ENCODE measurements at regions not wholly inside any gene's neighbourhood (a gene's known extent, or its start where the extent isn't known, plus 50 kb on each side); places are given as distances from the start of the nearest gene placed in this dataset.

DNA sequence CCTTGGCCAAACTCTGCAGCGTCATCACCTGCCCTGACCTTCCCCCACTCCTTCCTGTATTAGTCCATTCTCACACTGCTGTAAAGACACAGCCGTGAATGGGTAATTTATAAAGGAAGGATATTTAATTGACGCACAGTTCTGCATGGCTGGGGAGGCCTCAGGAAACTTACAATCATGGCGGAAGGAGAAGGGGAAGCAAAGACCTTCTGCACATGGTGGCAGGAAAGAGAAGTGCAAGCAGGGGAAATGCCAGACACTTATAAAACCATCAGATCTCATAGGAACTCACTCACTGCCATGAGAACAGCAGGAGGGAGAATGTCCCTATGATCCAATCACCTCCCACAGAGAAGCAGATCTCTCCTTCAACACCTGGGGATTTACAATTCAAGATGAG lies 408.5 kb downstream of the PTPRU start:
- Histone ChIP-seq H3K4me1 (no peaks in the 10 kb centered on the region), H3K27ac (peak overlapping the region in 4 of 8 donors; percentile 16 to 62 (median 51)), H3K4me3 (no peak overlapping the region), H3K9me3 (no peaks in the 10 kb centered on the region), H3K36me3 (no peaks in the 10 kb centered on the region), H3K27me3 (replicated peaks in 1 of 7) (peaks cover 0 to 21% (median 0%) of the 10 kb centered on the region in 7 donors)
- WGBS, 5 donors = 34 to 50% (median 43%) methylated on average over 4 of the region's 4 CpGs
- TF ChIP-seq CTCF (IDR thresholded peaks at IDR 0.05 in 8 of 11, conservative IDR thresholded peaks at IDR 0.05 in 3 of 11) (peak in 5 of 11 experiments; percentile 15 to 38 (median 31)), POLR2A (IDR thresholded peaks at IDR 0.05) (no peak), POLR2AphosphoS5 (IDR thresholded peaks at IDR 0.05) (peak in 1 of 3 donors; percentile 69)
- DNase-seq = no peak
- intact Hi-C loops (cut with DNase I; ENCODE audit: low total_unique reads) = no loop called here

DNA sequence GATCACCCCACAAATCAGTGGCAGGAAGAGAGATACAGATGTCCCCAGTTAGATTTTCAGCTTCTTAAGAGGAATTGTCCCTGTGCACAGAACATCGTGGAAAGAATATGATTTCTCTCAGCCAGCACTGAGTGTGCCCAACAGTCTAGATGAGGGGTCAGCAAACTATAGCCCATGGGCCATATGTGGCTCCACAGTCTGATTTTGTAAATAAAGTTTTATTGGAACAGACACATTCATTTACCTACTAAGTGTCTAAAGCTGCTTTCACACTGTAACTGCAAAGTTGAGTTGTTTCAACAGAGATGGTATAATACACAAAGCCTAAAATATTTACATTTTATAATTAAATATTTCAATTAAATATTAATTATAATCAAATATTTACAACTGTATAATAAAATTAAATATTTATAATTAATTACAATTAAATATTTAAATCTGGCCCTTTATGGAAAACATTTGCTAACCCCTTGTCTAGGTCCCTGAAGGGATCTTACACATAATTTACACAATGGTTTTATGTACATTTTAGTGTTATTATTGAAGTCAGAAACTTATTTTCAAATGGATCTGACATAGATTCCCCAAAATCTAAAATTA lies 407.6 kb downstream of the PTPRU start:
- intact Hi-C loops (cut with DNase I; ENCODE audit: low total_unique reads) = no loop called here
- no peak for DNase-seq
- 73 to 100% (median 89%) methylated on average over 1 of the region's 1 CpG for WGBS, 5 donors
- Histone ChIP-seq H3K27me3 (replicated peaks in 1 of 7) (peaks cover 0 to 13% (median 0%) of the 10 kb centered on the region in 7 donors), H3K36me3 (no peaks in the 10 kb centered on the region), H3K9me3 (no peaks in the 10 kb centered on the region), H3K27ac (peak overlapping the region in 3 of 8 donors; percentile 4 to 56 (median 16)), H3K4me1 (no peaks in the 10 kb centered on the region), H3K4me3 (no peak overlapping the region)
- TF ChIP-seq POLR2AphosphoS5 (IDR thresholded peaks at IDR 0.05) (no peak), POLR2A (IDR thresholded peaks at IDR 0.05) (no peak), CTCF (IDR thresholded peaks at IDR 0.05 in 8 of 11, conservative IDR thresholded peaks at IDR 0.05 in 3 of 11) (no peak)

- no peak overlapping the region for H3K27ac ChIP-seq
- TF ChIP-seq POLR2AphosphoS5 (IDR thresholded peaks at IDR 0.05) = no peak
- no peak for TF ChIP-seq CTCF (IDR thresholded peaks at IDR 0.05 in 8 of 11, conservative IDR thresholded peaks at IDR 0.05 in 3 of 11)
- no peak for TF ChIP-seq POLR2A (IDR thresholded peaks at IDR 0.05)
- no peaks in the 10 kb centered on the region for H3K9me3 ChIP-seq
- peaks cover 0 to 13% (median 0%) of the 10 kb centered on the region in 7 donors for H3K27me3 ChIP-seq (replicated peaks in 1 of 7)
- intact Hi-C loops (cut with DNase I; ENCODE audit: low total_unique reads) = no loop called here
- no peak for DNase-seq
- no peaks in the 10 kb centered on the region for H3K36me3 ChIP-seq
- H3K4me3 ChIP-seq = no peak overlapping the region
- no peaks in the 10 kb centered on the region for H3K4me1 ChIP-seq
- 82 to 91% (median 84%) methylated on average over 4 of the region's 4 CpGs for WGBS, 5 donors
These were observed 407.0 kb downstream of the PTPRU start for GRCh38 chr1:29643281-29643680.

DNA sequence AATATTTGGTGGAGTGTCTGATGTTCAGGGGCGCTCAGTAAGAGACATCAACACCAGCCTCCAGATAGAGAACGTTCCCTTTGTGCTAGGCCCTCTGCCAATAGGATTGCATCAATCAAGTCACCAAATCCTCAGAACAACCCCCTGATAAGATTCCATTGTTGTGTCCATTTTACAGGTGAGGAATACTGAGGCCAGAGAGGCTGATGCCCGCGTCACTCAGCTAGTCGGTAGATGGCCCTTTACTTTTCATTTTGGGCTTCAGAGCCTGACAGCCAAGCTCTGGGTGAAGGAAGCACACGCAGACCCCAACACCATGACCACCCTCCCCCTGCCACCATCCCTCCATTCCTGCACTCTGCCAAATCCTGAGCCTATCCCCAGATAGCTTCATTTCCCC lies 406.2 kb downstream of the PTPRU start:
- intact Hi-C loops (cut with DNase I; ENCODE audit: low total_unique reads) = no loop called here
- H3K9me3 ChIP-seq = no peaks in the 10 kb centered on the region
- no peak overlapping the region for H3K27ac ChIP-seq
- H3K36me3 ChIP-seq = no peaks in the 10 kb centered on the region
- DNase-seq = no peak
- 86 to 95% (median 91%) methylated on average over 6 of the region's 6 CpGs for WGBS, 5 donors
- H3K4me1 ChIP-seq = no peaks in the 10 kb centered on the region
- TF ChIP-seq POLR2AphosphoS5 (IDR thresholded peaks at IDR 0.05) (no peak), POLR2A (IDR thresholded peaks at IDR 0.05) (no peak), CTCF (IDR thresholded peaks at IDR 0.05 in 8 of 11, conservative IDR thresholded peaks at IDR 0.05 in 3 of 11) (no peak)
- H3K27me3 ChIP-seq (replicated peaks in 1 of 7) = peaks cover 0 to 13% (median 0%) of the 10 kb centered on the region in 7 donors
- no peak overlapping the region for H3K4me3 ChIP-seq

All from spleen (tissue), 11 donors.